ENCODE measurements at regions not wholly inside any gene's neighbourhood (a gene's known extent, or its start where the extent isn't known, plus 50 kb on each side); places are given as distances from the start of the nearest gene placed in this dataset.

GRCh38 chr10:24034571-24034970 is 174.4 kb upstream of the KIAA1217 start:
- no peak for TF ChIP-seq CTCF (conservative IDR thresholded peaks at IDR 0.05; ENCODE audit: low read length)
- TF ChIP-seq EZH2phosphoT487 (IDR thresholded peaks at IDR 0.05; ENCODE audit: borderline replicate concordance, low read depth, low read length) = no peak

Data from OCI-LY7 (cell line).